ENCODE measurements at regions not wholly inside any gene's neighbourhood (a gene's known extent, or its start where the extent isn't known, plus 50 kb on each side); places are given as distances from the start of the nearest gene placed in this dataset.

- DNase-seq (ENCODE audit: low read depth, low spot score), result no peak
- no peaks in the 10 kb centered on the region for H3K36me3 ChIP-seq (ENCODE audit: control insufficient read depth in 2 of 2, insufficient read depth in 2 of 2, low read length in 1 of 2)
- FAIRE-seq, result no peak
- TF ChIP-seq, protein P1, sequence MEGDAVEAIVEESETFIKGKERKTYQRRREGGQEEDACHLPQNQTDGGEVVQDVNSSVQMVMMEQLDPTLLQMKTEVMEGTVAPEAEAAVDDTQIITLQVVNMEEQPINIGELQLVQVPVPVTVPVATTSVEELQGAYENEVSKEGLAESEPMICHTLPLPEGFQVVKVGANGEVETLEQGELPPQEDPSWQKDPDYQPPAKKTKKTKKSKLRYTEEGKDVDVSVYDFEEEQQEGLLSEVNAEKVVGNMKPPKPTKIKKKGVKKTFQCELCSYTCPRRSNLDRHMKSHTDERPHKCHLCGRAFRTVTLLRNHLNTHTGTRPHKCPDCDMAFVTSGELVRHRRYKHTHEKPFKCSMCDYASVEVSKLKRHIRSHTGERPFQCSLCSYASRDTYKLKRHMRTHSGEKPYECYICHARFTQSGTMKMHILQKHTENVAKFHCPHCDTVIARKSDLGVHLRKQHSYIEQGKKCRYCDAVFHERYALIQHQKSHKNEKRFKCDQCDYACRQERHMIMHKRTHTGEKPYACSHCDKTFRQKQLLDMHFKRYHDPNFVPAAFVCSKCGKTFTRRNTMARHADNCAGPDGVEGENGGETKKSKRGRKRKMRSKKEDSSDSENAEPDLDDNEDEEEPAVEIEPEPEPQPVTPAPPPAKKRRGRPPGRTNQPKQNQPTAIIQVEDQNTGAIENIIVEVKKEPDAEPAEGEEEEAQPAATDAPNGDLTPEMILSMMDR (IDR thresholded peaks at IDR 0.05 in 2 of 3, conservative IDR thresholded peaks at IDR 0.05 in 1 of 3; ENCODE audit: control insufficient read depth in 2 of 3, extremely low read depth in 1 of 3, insufficient read depth in 1 of 3, low read depth in 3 of 3, low read length in 3 of 3), result no peak
- TF ChIP-seq, protein P2, sequence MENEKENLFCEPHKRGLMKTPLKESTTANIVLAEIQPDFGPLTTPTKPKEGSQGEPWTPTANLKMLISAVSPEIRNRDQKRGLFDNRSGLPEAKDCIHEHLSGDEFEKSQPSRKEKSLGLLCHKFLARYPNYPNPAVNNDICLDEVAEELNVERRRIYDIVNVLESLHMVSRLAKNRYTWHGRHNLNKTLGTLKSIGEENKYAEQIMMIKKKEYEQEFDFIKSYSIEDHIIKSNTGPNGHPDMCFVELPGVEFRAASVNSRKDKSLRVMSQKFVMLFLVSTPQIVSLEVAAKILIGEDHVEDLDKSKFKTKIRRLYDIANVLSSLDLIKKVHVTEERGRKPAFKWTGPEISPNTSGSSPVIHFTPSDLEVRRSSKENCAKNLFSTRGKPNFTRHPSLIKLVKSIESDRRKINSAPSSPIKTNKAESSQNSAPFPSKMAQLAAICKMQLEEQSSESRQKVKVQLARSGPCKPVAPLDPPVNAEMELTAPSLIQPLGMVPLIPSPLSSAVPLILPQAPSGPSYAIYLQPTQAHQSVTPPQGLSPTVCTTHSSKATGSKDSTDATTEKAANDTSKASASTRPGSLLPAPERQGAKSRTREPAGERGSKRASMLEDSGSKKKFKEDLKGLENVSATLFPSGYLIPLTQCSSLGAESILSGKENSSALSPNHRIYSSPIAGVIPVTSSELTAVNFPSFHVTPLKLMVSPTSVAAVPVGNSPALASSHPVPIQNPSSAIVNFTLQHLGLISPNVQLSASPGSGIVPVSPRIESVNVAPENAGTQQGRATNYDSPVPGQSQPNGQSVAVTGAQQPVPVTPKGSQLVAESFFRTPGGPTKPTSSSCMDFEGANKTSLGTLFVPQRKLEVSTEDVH (IDR thresholded peaks at IDR 0.05; ENCODE audit: low read depth, partially characterized antibody), result no peak
- no peak for TF ChIP-seq ZNF217 (IDR thresholded peaks at IDR 0.05)
- TF ChIP-seq, protein P3, sequence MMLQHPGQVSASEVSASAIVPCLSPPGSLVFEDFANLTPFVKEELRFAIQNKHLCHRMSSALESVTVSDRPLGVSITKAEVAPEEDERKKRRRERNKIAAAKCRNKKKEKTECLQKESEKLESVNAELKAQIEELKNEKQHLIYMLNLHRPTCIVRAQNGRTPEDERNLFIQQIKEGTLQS (IDR thresholded peaks at IDR 0.05; ENCODE audit: borderline replicate concordance, extremely low read depth, low read depth, low read length), result no peak
- no peak for TF ChIP-seq ZNF24 (IDR thresholded peaks at IDR 0.05)
- in situ Hi-C loops (cut with MboI), result no loop called here
- WGBS (ENCODE audit: insufficient coverage, insufficient replicate concordance, low lambda C conversion rate, missing lambda C conversion rate), result 13% methylated on average over 2 of the region's 2 CpGs
- RAD21 ChIA-PET (ENCODE audit: unreplicated experiment), result no interaction called here
- H3K9me3 ChIP-seq (replicated peaks; ENCODE audit: control insufficient read depth, insufficient read depth, low read length), result no peaks in the 10 kb centered on the region
- CTCF ChIA-PET, result no interaction called here
- no peaks in the 10 kb centered on the region for H3K79me2 ChIP-seq (ENCODE audit: control insufficient read depth, insufficient read depth, low read length)
- POLR2A ChIA-PET, result no interaction called here
- ATAC-seq, result no peak
- SMC1A ChIA-PET (ENCODE audit: uncharacterized antibody, unreplicated experiment), result interaction anchor here (1.0 kb wide), 1 partner anchor 18 kb away, joined by 3 read pairs; no protein-coding TSS in a partner anchor
- H3K4me1 ChIP-seq (ENCODE audit: control insufficient read depth, insufficient read depth, low read length), result no peaks in the 10 kb centered on the region
- no peak overlapping the region for H3K4me2 ChIP-seq (ENCODE audit: control insufficient read depth, insufficient read depth)
- no TSS peak for BruUV-seq (replicated peaks)
- H3K27me3 ChIP-seq (replicated peaks in 1 of 2; ENCODE audit: control insufficient read depth in 2 of 2, insufficient read depth in 2 of 2, low read length in 1 of 2), result no peaks in the 10 kb centered on the region
- H2AFZ ChIP-seq (ENCODE audit: control insufficient read depth, low read depth, low read length), result no peak overlapping the region
- H3K4me3 ChIP-seq, result no peak overlapping the region
- no peak overlapping the region for H3K27ac ChIP-seq (ENCODE audit: control insufficient read depth, insufficient read depth)
- intact Hi-C loops (cut with micrococcal nuclease; ENCODE audit: unreplicated experiment), result no loop called here
- no peak overlapping the region for H3K9ac ChIP-seq (ENCODE audit: control insufficient read depth, insufficient read depth, low read length)
- H4K20me1 ChIP-seq (ENCODE audit: control insufficient read depth, insufficient read depth), result no peaks in the 10 kb centered on the region
Measured at GRCh38 chr12:59491877-59492276, 104.0 kb upstream of the SLC16A7 start.

Data from GM12878 (cell line).